GM18505 (cell line): ENCODE measurements at regions not wholly inside any gene's neighbourhood (a gene's known extent, or its start where the extent isn't known, plus 50 kb on each side); places are given as distances from the start of the nearest gene placed in this dataset.
A peak's percentile ranks its signal among the peaks of the same experiment; 100 is the strongest.
"Not testable (repeated sequence)": the region's sequence is repeated elsewhere in the genome, so short reads cannot be mapped to it uniquely, and the experiment has no call there.

ENCODE experiments used
- ATAC-seq: cut with Tn5 transposase; IDR thresholded peaks from one replicate; pipeline ENCODE4 v1.9.1; 2021; ENCODE audit not compliant: unreplicated experiment
- POLR2A ChIP-seq: IDR thresholded peaks from 4 replicates; pipeline ENCODE4 v1.6.1; 2011; ENCODE audit warnings: borderline replicate concordance; ENCODE audit not compliant: insufficient read depth, insufficient read length; ENCODE audit errors: extremely low read depth

GRCh38 chrX:1006156-1006730 lies 206.2 kb downstream of the CRLF2 start:
- ATAC-seq, result no peak

GRCh38 chrX:1002611-1003010 lies 209.8 kb downstream of the CRLF2 start:
- TF ChIP-seq POLR2A, result no peak
- no peak for ATAC-seq

More at GRCh38 chrX:1006156-1006730, 206.2 kb downstream of the CRLF2 start:
- TF ChIP-seq POLR2A, result no peak

- ATAC-seq, result no peak
Observed at GRCh38 chrX:997631-998137, 214.8 kb downstream of the CRLF2 start.

GRCh38 chrX:994780-995179 lies 217.7 kb downstream of the CRLF2 start:
- no peak for ATAC-seq
- no peak for TF ChIP-seq POLR2A

More at GRCh38 chrX:997631-998137, 214.8 kb downstream of the CRLF2 start:
- no peak for TF ChIP-seq POLR2A

GRCh38 chrX:989959-990510 lies 222.4 kb downstream of the CRLF2 start:
- peak; percentile 62 for TF ChIP-seq POLR2A
- peak; percentile 96 for ATAC-seq

GRCh38 chrX:988530-988929 lies 223.9 kb downstream of the CRLF2 start:
- not testable (repeated sequence) for ATAC-seq

GRCh38 chrX:981791-982626 lies 230.4 kb downstream of the CRLF2 start:
- no peak for TF ChIP-seq POLR2A
- no peak for ATAC-seq

GRCh38 chrX:980587-981235 lies 231.7 kb downstream of the CRLF2 start:
- no peak for ATAC-seq
- no peak for TF ChIP-seq POLR2A

GRCh38 chrX:979127-979526 lies 233.3 kb downstream of the CRLF2 start:
- ATAC-seq, result not testable (repeated sequence)

- no peak for ATAC-seq
- TF ChIP-seq POLR2A, result no peak
Observed at GRCh38 chrX:973010-973632, 239.3 kb downstream of the CRLF2 start.

- no peak for ATAC-seq
- TF ChIP-seq POLR2A, result no peak
Observed at GRCh38 chrX:968148-968965, 244.1 kb downstream of the CRLF2 start.

GRCh38 chrX:966396-967070 lies 245.9 kb downstream of the CRLF2 start:
- TF ChIP-seq POLR2A, result no peak

More at GRCh38 chrX:966396-967070, 245.9 kb downstream of the CRLF2 start:
- ATAC-seq, result no peak
